T-helper 22 cell (primary cell): ENCODE measurements at regions not wholly inside any gene's neighbourhood (a gene's known extent, or its start where the extent isn't known, plus 50 kb on each side); places are given as distances from the start of the nearest gene placed in this dataset.
A peak's percentile ranks its signal among the peaks of the same experiment; 100 is the strongest.
"Not testable (repeated sequence)": the region's sequence is repeated elsewhere in the genome, so short reads cannot be mapped to it uniquely, and the experiment has no call there.

ENCODE experiments used
- DNase-seq: peaks from one replicate; pipeline ENCODE4 v3.0.0-alpha.2; 2020; ENCODE audit warnings: low read depth

GRCh38 chr18:14460364-14460763, 83.0 kb downstream of the POTEC start:
- DNase-seq = not testable (repeated sequence)

- not testable (repeated sequence) for DNase-seq
These were observed 83.6 kb downstream of the POTEC start for GRCh38 chr18:14459826-14460225.

DNA sequence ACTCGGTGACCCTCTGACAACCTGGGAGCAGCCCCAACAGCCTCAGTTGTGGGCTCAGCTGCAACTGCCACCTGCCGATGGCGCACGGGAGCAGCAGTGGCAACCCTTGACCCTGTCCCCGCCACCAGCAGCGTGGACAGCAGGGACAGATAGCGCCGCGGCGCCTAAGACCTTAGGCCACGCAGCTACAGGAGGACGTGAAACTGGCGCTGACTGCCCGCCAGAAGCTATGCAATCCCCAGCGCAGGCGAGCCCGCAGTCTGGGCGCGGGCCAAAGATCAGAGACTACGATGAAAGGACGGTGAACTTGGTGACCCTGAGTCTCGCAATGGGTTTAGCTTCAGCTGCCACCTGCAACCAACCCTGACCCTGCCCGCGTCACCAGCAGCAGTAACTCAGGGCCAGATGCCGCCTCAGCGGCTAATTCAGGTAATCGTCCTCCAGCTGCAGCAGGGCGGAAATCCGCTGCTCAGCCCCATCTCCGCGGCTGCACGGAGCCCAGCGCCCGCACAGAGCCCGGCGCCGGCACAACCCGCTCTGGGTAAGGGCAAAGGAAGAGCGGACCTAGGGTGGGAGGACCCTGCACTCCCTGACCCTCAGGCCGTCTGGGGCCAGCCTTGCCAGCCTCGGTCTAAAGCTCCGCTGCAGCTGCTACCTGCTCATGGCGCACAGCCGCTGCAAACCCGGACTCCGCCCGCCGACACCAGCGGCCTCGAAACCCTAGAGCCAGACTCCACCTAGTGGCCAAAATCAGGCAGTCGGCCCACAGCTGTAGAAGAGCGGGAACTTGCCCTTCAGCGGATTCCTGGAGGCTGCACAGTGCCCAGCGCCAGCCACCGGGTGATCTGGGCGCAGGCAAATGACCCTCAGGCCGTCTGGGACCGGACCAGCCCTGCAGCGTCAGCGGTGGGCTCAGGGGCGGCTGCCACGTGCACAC, 85.1 kb downstream of the POTEC start:
- peak; percentile 26 for DNase-seq

GRCh38 chr18:14450637-14451009, 92.8 kb downstream of the POTEC start:
- DNase-seq = not testable (repeated sequence)

GRCh38 chr18:14449995-14450636, 93.3 kb downstream of the POTEC start:
- DNase-seq = not testable (repeated sequence)

DNA sequence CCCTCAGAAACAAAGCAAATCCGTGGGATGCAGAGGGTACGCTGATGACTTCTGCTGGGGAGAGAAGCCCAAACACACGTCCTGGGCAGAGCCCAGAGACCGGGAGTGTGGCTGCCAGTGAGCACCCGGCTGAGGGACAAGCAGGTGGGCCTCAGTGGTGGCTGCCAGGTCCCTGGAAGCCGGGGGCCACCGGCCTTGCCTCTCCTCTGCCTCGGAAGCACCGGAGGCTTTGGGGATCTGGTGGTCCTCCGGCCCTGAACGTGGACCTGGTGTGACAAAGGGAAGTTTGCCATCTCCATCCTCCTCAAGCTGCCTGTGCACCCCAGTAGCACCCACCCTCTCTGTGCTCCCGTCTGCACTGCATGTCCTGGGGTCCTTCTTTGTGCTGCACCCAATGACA, 94.3 kb downstream of the POTEC start:
- DNase-seq = not testable (repeated sequence)

DNA sequence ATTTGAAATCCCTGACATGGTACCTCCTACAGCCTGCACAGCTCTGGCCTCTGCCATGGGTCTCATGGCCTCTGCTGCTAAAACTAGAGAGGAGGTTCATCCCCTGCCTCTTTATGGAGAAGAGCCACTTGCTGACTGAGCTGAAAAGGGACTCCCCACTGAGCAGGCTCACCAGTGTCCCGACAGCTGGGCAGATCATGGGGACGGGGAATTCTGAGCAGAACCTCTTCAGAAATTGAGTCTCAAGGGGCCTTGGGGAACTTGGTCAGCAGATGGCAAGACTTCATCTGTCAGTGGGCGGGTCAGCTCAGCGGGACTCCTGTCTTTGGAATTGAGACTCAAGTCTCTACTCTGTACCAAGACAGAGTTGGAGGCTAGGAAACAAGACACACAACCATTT, 95.7 kb downstream of the POTEC start:
- not testable (repeated sequence) for DNase-seq

- DNase-seq = not testable (repeated sequence)
These were observed 107.9 kb downstream of the POTEC start for GRCh38 chr18:14435460-14435859.

- not testable (repeated sequence) for DNase-seq
These were observed 111.0 kb downstream of the POTEC start for GRCh38 chr18:14432371-14432770.

GRCh38 chr18:14431031-14431521, 112.3 kb downstream of the POTEC start:
- peak; percentile 14 for DNase-seq

- not testable (repeated sequence) for DNase-seq
These were observed 127.6 kb downstream of the POTEC start for GRCh38 chr18:14415806-14416205.

- not testable (repeated sequence) for DNase-seq
These were observed 128.0 kb downstream of the POTEC start for GRCh38 chr18:14415399-14415798.

- DNase-seq = not testable (repeated sequence)
These were observed 147.9 kb downstream of the POTEC start for GRCh38 chr18:14395533-14395932.

- not testable (repeated sequence) for DNase-seq
These were observed 149.8 kb downstream of the POTEC start for GRCh38 chr18:14393563-14394103.

DNA sequence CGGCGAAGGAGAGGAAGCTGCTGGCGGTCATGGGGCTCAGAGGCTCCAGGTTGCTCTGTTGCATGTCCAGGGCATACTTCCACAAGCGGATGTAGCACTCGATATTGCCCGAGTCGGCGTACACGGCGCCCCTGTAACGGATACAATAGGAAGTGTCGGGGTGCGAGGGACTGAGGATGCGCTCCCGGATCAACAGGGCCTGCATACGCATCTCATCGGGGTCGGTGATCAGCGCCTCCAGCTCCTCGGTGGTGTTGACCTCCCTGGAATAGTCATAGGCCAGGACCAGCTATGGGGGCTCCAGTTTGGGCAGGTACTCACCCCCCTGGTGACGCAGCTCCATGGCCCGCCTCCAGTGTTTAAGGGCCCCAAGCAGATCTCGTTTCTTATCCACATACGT, 150.8 kb downstream of the POTEC start:
- not testable (repeated sequence) for DNase-seq

DNA sequence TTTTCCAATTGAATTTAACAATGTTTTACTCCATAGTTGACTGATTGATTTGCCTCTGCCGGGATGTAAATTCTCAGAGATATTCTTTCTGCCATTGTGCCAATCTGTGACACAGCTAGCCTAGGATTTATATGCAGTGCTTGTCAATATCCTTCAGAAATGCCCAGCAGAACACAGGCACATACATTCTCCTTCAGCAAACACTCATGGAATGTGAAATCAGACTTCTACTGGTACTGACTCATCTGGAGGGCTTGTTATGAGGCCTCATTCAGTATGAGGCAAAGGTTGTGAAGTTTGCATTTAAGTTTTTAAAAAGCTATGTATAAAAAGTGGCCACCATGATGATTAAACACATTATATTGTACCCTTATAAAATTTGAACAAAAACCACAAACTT, 158.4 kb downstream of the POTEC start:
- DNase-seq = not testable (repeated sequence)

GRCh38 chr18:14382666-14383065, 160.7 kb downstream of the POTEC start:
- DNase-seq = not testable (repeated sequence)

GRCh38 chr18:14379489-14379888, 163.9 kb downstream of the POTEC start:
- DNase-seq = not testable (repeated sequence)

DNA sequence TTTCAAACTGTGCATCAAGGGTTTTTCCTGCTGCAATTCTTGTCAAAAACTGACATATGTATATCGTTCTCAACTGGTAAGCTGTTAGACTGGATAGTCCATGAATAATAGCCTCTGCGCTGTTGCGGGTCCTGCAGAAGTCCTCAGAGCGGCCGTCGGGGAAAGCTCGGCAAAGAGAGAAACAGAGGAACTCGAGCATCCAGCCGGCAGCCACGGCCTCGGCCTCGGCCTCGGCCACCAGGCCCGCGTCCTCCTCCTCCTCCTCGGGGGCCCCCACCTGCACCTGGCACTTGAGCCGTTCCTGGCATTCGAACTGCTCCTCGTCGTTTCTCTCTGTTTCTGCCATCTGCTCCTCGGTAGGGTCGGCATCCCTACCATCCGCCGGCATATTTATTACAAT, 165.0 kb downstream of the POTEC start:
- not testable (repeated sequence) for DNase-seq

- not testable (repeated sequence) for DNase-seq
These were observed 182.1 kb downstream of the POTEC start for GRCh38 chr18:14361346-14361745.

- DNase-seq = not testable (repeated sequence)
These were observed 185.7 kb downstream of the POTEC start for GRCh38 chr18:14357553-14358297.

- not testable (repeated sequence) for DNase-seq
These were observed 201.2 kb downstream of the POTEC start for GRCh38 chr18:14342170-14342569.
